ENCODE measurements at regions not wholly inside any gene's neighbourhood (a gene's known extent, or its start where the extent isn't known, plus 50 kb on each side); places are given as distances from the start of the nearest gene placed in this dataset.

- no peak for TF ChIP-seq CTCF (IDR thresholded peaks at IDR 0.05)
- TF ChIP-seq POLR2A (IDR thresholded peaks at IDR 0.05) = no peak
These were observed 277.1 kb upstream of the NCAM2 start for GRCh38 chr21:20721151-20721550.
